ENCODE measurements at regions not wholly inside any gene's neighbourhood (a gene's known extent, or its start where the extent isn't known, plus 50 kb on each side); places are given as distances from the start of the nearest gene placed in this dataset.

DNA sequence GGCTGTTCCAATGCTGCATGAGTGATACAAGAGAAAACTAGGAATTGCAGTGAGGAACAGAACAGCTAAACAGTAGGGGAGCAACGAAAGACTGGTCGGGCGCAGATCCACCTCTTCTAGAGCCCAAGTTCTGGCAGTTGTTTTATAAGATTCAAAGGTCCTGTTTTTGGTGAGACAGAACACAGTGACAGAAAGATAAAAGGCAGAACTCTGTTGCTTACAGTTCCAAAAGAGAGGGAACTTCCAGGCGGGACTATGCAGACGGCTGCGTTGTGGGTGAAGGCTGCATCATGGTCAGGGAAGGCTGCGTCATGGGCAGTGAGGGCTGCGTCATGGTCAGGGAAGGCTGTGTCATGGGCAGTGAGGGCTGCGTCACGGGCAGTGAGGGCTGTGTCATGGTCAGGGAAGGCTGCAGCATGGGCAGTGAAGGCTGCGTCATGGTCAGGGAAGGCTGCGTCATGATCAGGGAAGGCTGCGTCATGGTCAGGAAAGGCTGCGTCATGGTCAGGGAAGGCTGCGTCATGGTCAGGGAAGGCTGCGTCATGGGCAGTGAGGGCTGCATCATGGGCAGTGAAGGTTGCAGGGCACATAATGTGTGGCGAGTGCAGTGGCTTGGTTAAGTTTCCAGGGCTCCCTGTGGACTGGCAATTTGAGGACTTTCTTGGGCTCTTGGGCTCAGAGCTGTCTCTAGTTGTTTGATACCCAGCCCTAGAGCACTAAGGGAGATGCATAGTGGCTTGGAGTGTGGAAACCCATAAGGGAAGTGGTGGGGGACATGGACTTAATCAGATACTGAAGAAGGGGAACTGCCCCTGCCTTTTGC is 619.9 kb downstream of the AACS start:
- H3K27me3 ChIP-seq (ENCODE audit: control insufficient read depth in 2 of 2, insufficient read depth in 2 of 2, low read length in 2 of 2): no peaks in the 10 kb centered on the region
- intact Hi-C loops (cut with micrococcal nuclease): no loop called here
- H3K9me3 ChIP-seq (replicated peaks; ENCODE audit: control insufficient read depth, insufficient read depth, low read length): peaks cover 6% of the 10 kb centered on the region
- ChIA-PET CTCF (no interaction called here), POLR2A (no interaction called here)
- no peak overlapping the region for H3K9ac ChIP-seq (replicated peaks; ENCODE audit: extremely low read depth, insufficient read depth, low read length)
- no peaks in the 10 kb centered on the region for H4K20me1 ChIP-seq (replicated peaks; ENCODE audit: control insufficient read depth, extremely low read depth, insufficient read depth, low read length)
- BruUV-seq (replicated peaks): no TSS peak
- no peak overlapping the region for H3K4me2 ChIP-seq (ENCODE audit: insufficient read depth, low read length)
- DNase-seq (ENCODE audit: low read depth, low spot score) (no peak), FAIRE-seq (no peak)
- dilution Hi-C loops (cut with MboI; ENCODE audit: extremely low pct_ligation_motif_present, low sequenced_read_pairs): no loop called here
- TF ChIP-seq CTCF (IDR thresholded peaks at IDR 0.05; ENCODE audit: extremely low read depth in 1 of 2, insufficient read depth in 1 of 2, low read depth in 1 of 2, low read length in 2 of 2) (no peak), POLR2A (IDR thresholded peaks at IDR 0.05; ENCODE audit: low read depth, low read length) (no peak), FOS (IDR thresholded peaks at IDR 0.05; ENCODE audit: borderline replicate concordance, insufficient read depth, low read length) (no peak), JUN (IDR thresholded peaks at IDR 0.05; ENCODE audit: borderline replicate concordance, insufficient read depth, insufficient read length, low read depth) (no peak), POLR2AphosphoS5 (IDR thresholded peaks at IDR 0.05; ENCODE audit: insufficient read depth, low read depth, low read length) (no peak), MYC (IDR thresholded peaks at IDR 0.05; ENCODE audit: low read depth, low read length) (no peak), GATA2 (IDR thresholded peaks at IDR 0.05; ENCODE audit: insufficient read depth, insufficient read length, low read depth, low read length) (no peak), EZH2 (IDR thresholded peaks at IDR 0.05; ENCODE audit: borderline replicate concordance, low read depth, low read length, severe bottlenecking) (no peak)
- TF ChIP-seq, protein P1, sequence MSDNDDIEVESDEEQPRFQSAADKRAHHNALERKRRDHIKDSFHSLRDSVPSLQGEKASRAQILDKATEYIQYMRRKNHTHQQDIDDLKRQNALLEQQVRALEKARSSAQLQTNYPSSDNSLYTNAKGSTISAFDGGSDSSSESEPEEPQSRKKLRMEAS (IDR thresholded peaks at IDR 0.05; ENCODE audit: insufficient read depth, insufficient read length): no peak
- H3K36me3 ChIP-seq (ENCODE audit: control insufficient read depth in 2 of 2, extremely low read depth in 1 of 2, insufficient read depth in 2 of 2, low read length in 2 of 2): no peaks in the 10 kb centered on the region
- no peak overlapping the region for H2AFZ ChIP-seq (ENCODE audit: low read depth, low read length)
- no peaks in the 10 kb centered on the region for H3K4me1 ChIP-seq (ENCODE audit: control insufficient read depth, extremely low read depth, insufficient read depth, low read length)
- no peaks in the 10 kb centered on the region for H3K9me1 ChIP-seq (replicated peaks; ENCODE audit: control insufficient read depth, extremely low read depth, insufficient read depth, low read length)
- no peaks in the 10 kb centered on the region for H3K79me2 ChIP-seq (ENCODE audit: control insufficient read depth, insufficient read depth, low read length)
- H3K4me3 ChIP-seq (replicated peaks in 1 of 3; ENCODE audit: insufficient read depth in 1 of 3, low read depth in 1 of 3, low read length in 3 of 3): no peak overlapping the region
- no peak overlapping the region for H3K27ac ChIP-seq (ENCODE audit: insufficient read depth, low read depth, low read length)

All from endothelial cell of umbilical vein (primary cell).